Right cardiac atrium (tissue), 5 donors: ENCODE measurements at regions not wholly inside any gene's neighbourhood (a gene's known extent, or its start where the extent isn't known, plus 50 kb on each side); places are given as distances from the start of the nearest gene placed in this dataset.
A peak's percentile ranks its signal among the peaks of the same experiment; 100 is the strongest.
"Not testable (repeated sequence)": the region's sequence is repeated elsewhere in the genome, so short reads cannot be mapped to it uniquely, and the experiment has no call there.

Experiments
- ATAC-seq, 2 donors: fragments of 200-7000 bp; cut with Tn5 transposase; one replicate each; pipeline versions ENCODE4 v1.8.0 to v1.9.1; 2020; ENCODE audit warnings: moderate library complexity in 2 of 2, mild to moderate bottlenecking in 1 of 2
- DNase-seq, 3 donors: peaks; one replicate each; pipeline ENCODE4 v3.0.0-alpha.2; 2020
- H3K27ac ChIP-seq: one replicate; pipeline ENCODE4 v1.5.1; 2013; ENCODE audit warnings: mild to moderate bottlenecking, low read length, control low read depth, moderate library complexity
- H3K27me3 ChIP-seq: one replicate; pipeline ENCODE4 v1.6.1; 2013; ENCODE audit not compliant: control insufficient read depth, insufficient read depth
- H3K4me1 ChIP-seq: one replicate; pipeline ENCODE4 v1.6.1; 2013; ENCODE audit warnings: low read length; ENCODE audit not compliant: control insufficient read depth, insufficient read depth
- H3K4me3 ChIP-seq: one replicate; pipeline ENCODE4 v1.5.1; 2013; ENCODE audit warnings: low read length, control low read depth
- H3K9me3 ChIP-seq: one replicate; pipeline ENCODE4 v1.6.1; 2013; ENCODE audit warnings: low read length; ENCODE audit not compliant: control insufficient read depth
- WGBS: extraction: QIAGEN DNeasy Blood & Tissue Kit; methylation state at CpG from one replicate; pipeline ENCODE4 v1.1.7; 2013; 5-methylcytosine and 5-hydroxymethylcytosine counted together
- intact Hi-C, 4 donors: fragments of 100-400 bp; cut with DNase I; formaldehyde crosslinking; loops; one replicate each; pipeline versions ENCODE4 v1.11.0 to v1.14.0; 2022 to 2023
- donor health status: healthy with polysubstance abuse.
- donor health status: DM: no; HTN: yes; CAD: no.
- donor health status: DM: no; HTN: no; CAD: no.
- donor health status: DM: no; HTN: yes; CAD: no; lungs with severe emphysema.
- donor health status: DM: yes; HTN: yes; CAD: no.

DNA sequence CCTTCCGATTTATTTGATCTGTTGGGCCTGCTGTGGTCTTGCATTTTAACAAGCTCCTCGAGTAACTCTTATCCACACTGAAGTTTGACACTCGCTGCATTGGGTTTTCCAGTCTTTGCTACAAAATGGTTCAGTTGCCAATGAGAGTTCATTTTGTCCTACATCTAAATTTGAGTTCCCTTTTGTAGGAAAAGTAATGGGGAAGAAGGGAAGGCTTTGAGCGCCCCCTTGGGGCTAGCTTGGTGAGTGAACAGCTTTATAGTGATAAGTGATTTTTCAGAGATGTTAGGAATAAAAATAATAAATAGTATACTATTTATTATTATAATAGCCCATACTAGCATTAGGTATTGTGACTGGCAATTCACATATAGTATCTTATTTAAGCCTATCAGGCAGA is 89.9 kb upstream of the GNAQ start:
- H3K4me1 ChIP-seq, result no peaks in the 10 kb centered on the region
- ATAC-seq (no peak), DNase-seq (peak; percentile 61 to 84 (median 71))
- intact Hi-C loops, result no loop called here
- H3K27me3 ChIP-seq, result no peaks in the 10 kb centered on the region
- no peak overlapping the region for H3K4me3 ChIP-seq
- no peak overlapping the region for H3K27ac ChIP-seq
- no peaks in the 10 kb centered on the region for H3K9me3 ChIP-seq
- WGBS, result 44% methylated on average over 4 of the region's 4 CpGs

DNA sequence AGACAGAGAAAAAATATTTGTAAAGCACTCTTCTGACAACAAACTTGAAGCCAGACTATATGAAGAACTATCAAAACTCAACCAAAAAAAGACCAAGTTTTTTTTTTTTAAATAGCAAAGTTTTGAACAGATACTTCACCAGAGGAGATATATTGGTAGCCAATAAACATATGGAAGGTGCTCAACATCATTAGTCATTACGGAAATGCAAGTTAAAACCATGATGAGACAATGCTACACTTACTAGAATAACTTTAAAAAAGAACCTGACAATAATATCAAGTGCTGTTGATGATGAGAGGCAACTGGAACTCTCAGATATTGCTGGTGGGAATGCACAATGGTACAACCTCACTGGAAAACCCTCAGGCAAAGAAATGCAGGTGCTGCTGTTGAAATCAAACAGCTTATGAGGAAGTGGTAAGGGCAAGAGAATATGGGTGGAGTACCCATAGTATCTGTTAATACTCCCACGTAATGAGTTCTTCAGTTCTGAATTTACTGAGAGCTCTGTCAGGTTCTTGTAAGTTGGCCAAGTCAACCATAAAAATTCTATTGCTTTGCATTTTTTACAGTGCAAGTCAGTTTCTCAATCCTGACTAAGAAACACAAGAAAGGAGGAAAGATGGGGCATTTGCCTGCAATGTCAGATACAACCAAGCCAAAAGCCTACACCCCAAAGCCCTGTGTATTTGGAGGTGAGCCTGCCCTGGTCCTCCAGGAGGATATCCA is 87.3 kb upstream of the GNAQ start:
- no peaks in the 10 kb centered on the region for H3K4me1 ChIP-seq
- intact Hi-C loops, result no loop called here
- no peaks in the 10 kb centered on the region for H3K9me3 ChIP-seq
- 65% methylated on average over 2 of the region's 2 CpGs for WGBS
- no peaks in the 10 kb centered on the region for H3K27me3 ChIP-seq
- DNase-seq (no peak), ATAC-seq (peak in 1 of 2 donors; percentile 23)
- no peak overlapping the region for H3K4me3 ChIP-seq
- H3K27ac ChIP-seq, result no peak overlapping the region

DNA sequence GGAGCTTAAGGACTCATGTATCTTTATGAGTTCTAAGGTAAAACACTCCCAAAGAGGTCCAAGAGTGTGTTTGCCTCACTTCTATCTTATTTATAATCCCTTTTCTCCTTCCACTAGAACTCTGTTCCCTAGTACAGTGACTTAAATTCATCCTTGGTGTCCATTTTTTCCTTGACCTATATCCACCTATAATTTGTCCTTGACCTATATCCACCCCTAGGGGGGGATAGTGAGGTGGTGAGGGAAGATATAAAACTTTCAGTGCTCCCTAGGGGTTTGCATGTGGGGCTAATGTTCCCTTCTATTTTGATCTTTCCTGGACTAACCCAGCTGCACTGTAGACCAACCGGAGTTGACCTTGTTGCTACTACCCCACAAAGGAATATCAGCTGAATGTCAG is 83.5 kb upstream of the GNAQ start:
- H3K4me3 ChIP-seq, result no peak overlapping the region
- DNase-seq (no peak), ATAC-seq (no peak)
- 88% methylated on average over 1 of the region's 1 CpG for WGBS
- no peak overlapping the region for H3K27ac ChIP-seq
- no peaks in the 10 kb centered on the region for H3K9me3 ChIP-seq
- no peaks in the 10 kb centered on the region for H3K4me1 ChIP-seq
- intact Hi-C loops, result no loop called here
- no peaks in the 10 kb centered on the region for H3K27me3 ChIP-seq

DNA sequence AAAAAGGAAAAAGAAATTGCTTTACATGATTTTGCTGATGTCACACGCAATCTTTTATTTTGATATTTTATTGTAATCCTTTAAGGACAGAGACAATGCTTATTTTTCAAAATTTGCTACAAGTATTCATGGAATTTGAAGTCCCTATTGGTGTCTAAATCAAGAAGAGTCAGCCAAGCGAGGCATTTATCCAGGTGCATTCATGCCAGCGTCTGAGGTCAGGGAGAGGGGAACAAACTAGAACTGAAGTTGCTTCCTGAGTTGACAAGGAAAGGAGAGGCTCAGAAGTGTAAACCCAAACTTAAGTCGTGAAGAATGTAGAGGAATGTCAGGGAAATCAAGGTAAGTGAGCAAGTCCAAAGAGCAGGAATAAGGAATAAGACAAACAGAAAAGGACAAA is 83.0 kb upstream of the GNAQ start:
- no peak for DNase-seq
- Histone ChIP-seq H3K27ac (no peak overlapping the region), H3K9me3 (no peaks in the 10 kb centered on the region), H3K4me3 (no peak overlapping the region), H3K27me3 (no peaks in the 10 kb centered on the region), H3K4me1 (no peaks in the 10 kb centered on the region)
- 81% methylated on average over 4 of the region's 4 CpGs for WGBS
- no peak for ATAC-seq
- intact Hi-C loops, result no loop called here

DNA sequence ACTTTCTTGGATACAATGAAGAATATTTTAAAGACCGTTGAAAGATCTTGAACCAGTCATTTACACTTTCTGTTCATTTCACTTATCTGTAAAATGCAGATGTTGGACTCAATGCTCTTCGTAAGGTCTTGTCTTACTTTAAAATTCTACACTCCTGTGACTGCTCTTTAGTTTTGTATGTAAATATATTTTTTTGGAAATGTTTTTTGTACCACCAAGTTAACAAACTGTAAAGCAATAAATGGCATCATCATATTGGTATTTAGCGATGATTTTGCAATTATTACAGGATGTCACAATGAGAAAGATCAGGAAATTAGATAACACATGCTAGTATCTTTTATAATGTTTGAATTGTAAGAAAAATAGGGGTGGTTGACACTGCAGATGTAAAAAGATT is 80.8 kb upstream of the GNAQ start:
- intact Hi-C loops, result no loop called here
- DNase-seq (no peak), ATAC-seq (no peak)
- Histone ChIP-seq H3K9me3 (no peaks in the 10 kb centered on the region), H3K4me3 (no peak overlapping the region), H3K4me1 (no peaks in the 10 kb centered on the region), H3K27me3 (no peaks in the 10 kb centered on the region), H3K27ac (no peak overlapping the region)
- 81% methylated on average over 3 of the region's 3 CpGs for WGBS

DNA sequence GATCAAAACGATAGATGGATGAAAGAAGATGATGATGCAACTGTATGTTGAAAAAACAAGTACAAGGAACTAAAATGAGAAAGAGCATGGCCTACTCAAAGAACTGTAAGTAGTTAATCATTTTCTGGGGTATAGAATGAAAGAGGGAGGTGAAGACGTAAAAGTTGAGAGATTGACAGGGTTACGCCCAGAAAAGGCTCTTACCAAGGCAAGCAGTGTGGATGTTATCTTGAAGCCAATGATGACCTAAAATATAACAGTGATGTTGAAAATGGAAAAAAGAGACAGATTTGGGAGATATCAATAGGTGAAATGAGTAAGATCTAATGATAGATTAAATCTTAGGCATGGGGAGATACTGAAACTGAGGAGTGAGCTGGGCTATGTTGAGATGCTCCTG is 80.4 kb upstream of the GNAQ start:
- ATAC-seq (no peak), DNase-seq (no peak)
- Histone ChIP-seq H3K27me3 (no peaks in the 10 kb centered on the region), H3K4me1 (no peaks in the 10 kb centered on the region), H3K27ac (no peak overlapping the region), H3K4me3 (no peak overlapping the region), H3K9me3 (no peaks in the 10 kb centered on the region)
- WGBS, result 89% methylated on average over 3 of the region's 3 CpGs
- intact Hi-C loops, result no loop called here

DNA sequence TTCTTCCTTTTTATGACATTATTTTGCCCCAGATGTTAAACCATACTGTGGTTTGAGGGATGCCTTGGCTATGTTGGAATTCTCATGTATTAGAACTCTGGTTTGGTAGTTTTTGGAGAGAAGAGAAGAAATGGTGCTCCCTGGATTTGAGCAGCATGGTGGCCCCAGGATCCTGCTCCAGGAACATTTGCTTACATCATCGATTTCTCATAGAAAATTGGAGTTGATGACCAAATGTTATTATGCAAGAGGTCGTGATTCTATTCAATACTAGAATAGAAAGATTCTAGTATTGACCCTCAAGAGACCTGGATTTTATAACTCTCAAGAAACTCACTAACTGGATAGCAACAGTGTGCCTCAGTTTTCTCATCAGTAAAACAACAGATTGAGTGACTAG is 77.5 kb upstream of the GNAQ start:
- H3K4me3 ChIP-seq, result no peak overlapping the region
- H3K9me3 ChIP-seq, result no peaks in the 10 kb centered on the region
- H3K4me1 ChIP-seq, result no peaks in the 10 kb centered on the region
- no peaks in the 10 kb centered on the region for H3K27me3 ChIP-seq
- 72% methylated on average over 2 of the region's 2 CpGs for WGBS
- DNase-seq (no peak), ATAC-seq (no peak)
- H3K27ac ChIP-seq, result no peak overlapping the region
- intact Hi-C loops, result no loop called here

DNA sequence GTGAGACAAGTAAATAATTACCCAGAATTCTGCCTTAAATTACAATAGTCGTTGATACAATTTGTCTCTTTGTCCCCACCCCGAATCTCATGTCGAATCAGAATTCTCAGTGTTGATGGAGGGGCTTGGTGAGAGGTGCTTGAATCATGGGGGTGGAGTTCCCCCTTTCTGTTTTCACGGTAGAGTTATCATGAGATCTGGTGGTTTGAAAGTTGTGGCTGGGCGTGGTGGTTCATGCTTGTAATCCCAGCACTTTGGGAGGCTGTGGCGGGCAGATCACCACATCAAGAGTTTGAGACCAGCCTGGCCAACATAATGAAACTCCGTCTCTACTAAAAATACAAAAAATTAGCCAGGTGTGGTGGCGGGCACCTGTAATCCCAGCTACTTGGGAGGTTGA is 75.0 kb upstream of the GNAQ start:
- DNase-seq, ATAC-seq, H3K4me3 ChIP-seq, H3K27me3 ChIP-seq, H3K4me1 ChIP-seq, intact Hi-C loops, H3K9me3 ChIP-seq, H3K27ac ChIP-seq: not testable (repeated sequence)
- 88% methylated on average over 8 of the region's 8 CpGs for WGBS

DNA sequence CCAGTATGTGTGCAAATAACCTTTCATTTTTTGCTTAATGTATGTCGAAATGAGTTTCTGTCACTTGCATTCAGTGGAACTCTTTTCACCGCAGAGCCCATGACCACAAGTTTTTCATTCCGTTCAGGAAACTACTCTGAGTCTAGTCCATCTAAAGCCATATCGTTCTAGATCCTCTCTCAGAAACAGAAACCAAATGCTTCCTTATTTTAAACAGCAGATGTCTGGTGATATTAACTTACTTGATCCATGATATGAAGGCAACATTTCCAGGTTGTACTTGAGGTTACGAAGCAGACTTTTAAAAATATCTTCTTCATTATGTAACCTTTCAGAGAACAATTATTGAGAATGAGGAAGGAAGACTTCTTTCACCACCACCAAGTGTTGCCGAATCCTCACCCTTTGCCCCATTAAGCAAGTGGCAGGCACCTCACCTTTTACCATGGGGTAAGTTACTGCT is 72.4 kb upstream of the GNAQ start:
- DNase-seq (no peak), ATAC-seq (peak; percentile 33 to 52)
- H3K9me3 ChIP-seq, result no peaks in the 10 kb centered on the region
- no peaks in the 10 kb centered on the region for H3K4me1 ChIP-seq
- no peaks in the 10 kb centered on the region for H3K27me3 ChIP-seq
- WGBS, result 67% methylated on average over 6 of the region's 6 CpGs
- intact Hi-C loops, result no loop called here
- no peak overlapping the region for H3K27ac ChIP-seq
- no peak overlapping the region for H3K4me3 ChIP-seq

DNA sequence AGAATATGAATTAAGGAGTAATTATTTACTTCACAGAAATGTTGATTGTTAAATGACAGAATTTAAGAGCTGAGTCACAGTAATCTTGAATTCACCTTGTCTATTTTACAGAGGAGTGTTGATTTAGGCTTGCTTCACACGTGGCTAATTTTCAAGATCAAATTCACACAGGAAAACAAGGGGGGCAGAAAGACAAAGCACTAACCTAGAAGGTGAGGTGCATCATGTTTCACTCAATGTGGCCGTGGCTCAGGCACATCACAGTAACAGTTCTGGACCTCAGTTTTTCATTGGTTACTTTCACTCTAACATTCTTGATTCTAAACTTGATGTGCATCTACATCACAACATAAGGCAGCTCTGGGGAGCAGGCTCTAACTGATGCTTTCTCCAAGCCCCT is 69.6 kb upstream of the GNAQ start:
- no peak for ATAC-seq
- Histone ChIP-seq H3K27me3 (no peaks in the 10 kb centered on the region), H3K4me3 (no peak overlapping the region), H3K27ac (no peak overlapping the region), H3K9me3 (no peaks in the 10 kb centered on the region), H3K4me1 (no peaks in the 10 kb centered on the region)
- DNase-seq, result no peak
- intact Hi-C loops, result no loop called here
- WGBS, result 34% methylated on average over 2 of the region's 2 CpGs

DNA sequence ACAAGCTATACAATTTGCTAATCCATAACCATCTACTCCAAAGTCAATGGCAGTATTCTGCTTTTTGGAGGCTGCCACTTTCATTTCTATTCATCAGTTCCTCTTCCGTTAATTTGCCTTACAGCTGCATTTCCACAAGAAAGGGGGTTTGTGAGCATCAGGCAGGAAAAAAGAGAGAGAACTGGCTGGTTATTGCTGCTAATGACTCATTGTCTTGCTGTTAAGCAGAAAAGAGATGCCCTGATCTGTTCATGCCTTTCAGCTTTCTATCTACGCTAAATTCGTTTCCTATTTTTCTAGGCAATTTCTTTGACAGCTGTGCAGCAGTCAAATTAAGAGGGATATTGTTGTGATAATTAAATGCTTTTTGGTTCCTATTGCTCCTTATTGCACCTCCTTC is 65.9 kb upstream of the GNAQ start:
- WGBS, result 41% methylated on average over 3 of the region's 3 CpGs
- H3K27ac ChIP-seq, result no peak overlapping the region
- no peaks in the 10 kb centered on the region for H3K4me1 ChIP-seq
- DNase-seq (no peak), ATAC-seq (no peak)
- no peak overlapping the region for H3K4me3 ChIP-seq
- H3K27me3 ChIP-seq, result no peaks in the 10 kb centered on the region
- no peaks in the 10 kb centered on the region for H3K9me3 ChIP-seq
- intact Hi-C loops, result no loop called here

DNA sequence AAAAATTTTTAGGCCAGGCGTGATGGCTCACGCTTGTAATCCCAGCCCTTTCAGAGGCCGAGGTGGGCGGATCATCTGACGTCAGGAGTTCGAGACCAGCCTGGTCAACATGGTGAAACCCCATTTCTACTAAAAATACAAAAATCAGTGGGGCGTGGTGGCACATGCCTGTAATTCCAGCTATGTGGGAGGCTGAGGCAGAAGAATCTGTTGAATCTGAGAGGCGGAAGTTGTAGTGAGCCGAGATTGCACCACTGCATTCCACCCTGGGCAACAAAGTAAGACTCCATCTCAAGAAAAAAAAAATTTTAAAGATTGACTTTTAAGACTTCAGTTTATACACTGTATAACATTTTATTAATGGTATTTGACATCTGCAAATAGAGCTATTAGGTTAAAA is 60.1 kb upstream of the GNAQ start:
- no peak for DNase-seq
- no peaks in the 10 kb centered on the region for H3K4me1 ChIP-seq
- 93% methylated on average over 9 of the region's 9 CpGs for WGBS
- intact Hi-C loops, result no loop called here
- H3K4me3 ChIP-seq, result no peak overlapping the region
- H3K27ac ChIP-seq, result no peak overlapping the region
- no peaks in the 10 kb centered on the region for H3K9me3 ChIP-seq
- no peak for ATAC-seq
- H3K27me3 ChIP-seq, result no peaks in the 10 kb centered on the region
